Tibial nerve (tissue), 4 donors: ENCODE measurements at regions not wholly inside any gene's neighbourhood (a gene's known extent, or its start where the extent isn't known, plus 50 kb on each side); places are given as distances from the start of the nearest gene placed in this dataset.

Source experiments
- CTCF ChIP-seq, 5 experiments: fragments of 200-600 bp in 3 of 5; fragments of 450-650 bp in 2 of 5; sonication (generic) in 3 of 5; IDR thresholded peaks; one replicate each; pipeline ENCODE4 v1.5.1; 2016 to 2019; ENCODE audit warnings: antibody characterized with exemption in 5 of 5, mild to moderate bottlenecking in 3 of 5, moderate library complexity in 2 of 5
- EP300 ChIP-seq, 2 donors: sonication (generic); formaldehyde crosslinking; IDR thresholded peaks; one replicate each; pipeline ENCODE4 v1.6.1; 2017; ENCODE audit warnings: antibody characterized with exemption in 2 of 2, mild to moderate bottlenecking in 1 of 2
- POLR2A ChIP-seq, 2 donors: fragments of 450-650 bp; IDR thresholded peaks; one replicate each; pipeline ENCODE4 v1.6.1; 2017; ENCODE audit warnings: antibody characterized with exemption in 2 of 2, mild to moderate bottlenecking in 2 of 2, moderate library complexity in 2 of 2

- no peak for TF ChIP-seq CTCF (IDR thresholded peaks at IDR 0.05)
- no peak for TF ChIP-seq POLR2A (IDR thresholded peaks at IDR 0.05)
- TF ChIP-seq EP300 (IDR thresholded peaks at IDR 0.05) = no peak
These were observed 55.1 kb upstream of the PELI2 start for GRCh38 chr14:56063131-56063530.
